ENCODE measurements at regions not wholly inside any gene's neighbourhood (a gene's known extent, or its start where the extent isn't known, plus 50 kb on each side); places are given as distances from the start of the nearest gene placed in this dataset.
"Not testable (repeated sequence)": the region's sequence is repeated elsewhere in the genome, so short reads cannot be mapped to it uniquely, and the experiment has no call there.

DNA sequence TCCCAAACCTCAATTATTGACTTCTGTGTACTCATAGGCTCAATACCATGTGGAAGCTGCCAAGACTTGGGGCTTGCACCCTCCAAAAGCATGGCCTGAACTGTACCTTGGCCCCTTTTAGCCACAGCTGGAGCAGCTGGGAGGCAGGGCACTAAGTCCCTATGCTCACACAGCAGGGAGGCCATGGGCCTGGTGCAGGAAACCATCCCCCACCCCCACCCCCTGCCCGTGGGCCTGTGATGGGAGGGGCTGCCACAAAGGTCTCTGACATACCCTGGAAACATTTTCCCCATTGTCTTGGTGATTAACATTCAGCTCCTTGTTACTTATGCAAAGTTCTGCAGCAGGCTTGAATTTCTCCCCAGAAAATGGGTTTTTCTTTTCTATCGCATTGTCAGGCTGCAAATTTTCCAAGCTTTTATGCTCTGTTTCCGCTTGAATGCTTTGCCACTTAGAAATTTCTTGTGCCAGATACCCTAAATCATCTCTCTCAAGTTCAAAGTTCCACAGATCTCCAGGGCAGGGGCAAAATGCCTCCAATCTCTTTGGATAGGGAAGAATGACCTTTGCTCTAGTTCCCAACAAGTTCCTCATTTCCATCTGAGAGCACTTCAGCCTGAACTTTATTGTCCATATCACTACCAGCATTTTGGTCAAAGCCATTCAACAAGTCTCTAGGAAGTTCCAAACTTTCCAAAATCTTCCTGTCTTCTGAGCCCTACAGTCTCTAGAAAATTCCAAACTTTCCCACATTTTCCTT, 141.8 kb downstream of the AHR start:
- DNase-seq (ENCODE audit: low spot score): not testable (repeated sequence)

DNA sequence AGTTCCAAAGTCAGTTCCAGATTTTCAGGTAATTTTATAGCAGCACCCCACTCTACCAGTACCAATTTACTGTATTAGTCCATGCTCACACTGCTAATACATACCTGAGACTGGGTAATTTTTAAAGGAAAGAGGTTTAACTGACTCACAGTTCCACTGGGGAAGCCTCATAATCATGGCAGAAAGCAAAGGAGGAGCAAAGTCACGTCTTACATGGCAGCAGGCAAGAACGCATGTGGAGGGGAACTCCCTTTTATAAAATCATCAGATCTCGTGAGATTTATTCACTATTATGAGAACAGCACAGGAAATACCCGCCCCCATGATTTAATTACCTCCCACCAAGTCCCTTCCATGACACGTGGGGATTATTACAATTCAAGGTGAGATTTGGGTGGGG, 142.4 kb downstream of the AHR start:
- DNase-seq (ENCODE audit: low spot score): no peak

DNA sequence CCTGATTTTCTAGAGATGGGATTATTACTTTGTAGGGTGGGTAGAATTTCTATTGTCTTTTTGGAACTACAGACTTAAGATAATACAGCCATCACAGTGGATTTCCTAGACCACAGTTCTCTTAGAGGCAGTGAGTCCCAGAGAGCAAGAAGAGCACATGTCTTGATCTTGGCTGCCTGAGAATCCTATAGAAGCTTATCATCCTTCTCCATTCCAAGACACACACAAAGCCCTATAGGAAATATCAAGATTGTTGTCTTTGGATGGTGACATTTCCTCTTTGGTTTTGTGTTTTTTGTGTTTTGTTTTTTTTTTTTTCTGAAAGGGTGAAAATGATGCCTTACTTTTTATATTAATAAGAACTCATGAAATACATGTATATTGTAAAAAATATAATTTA, 143.1 kb downstream of the AHR start:
- DNase-seq (ENCODE audit: low spot score): no peak

DNA sequence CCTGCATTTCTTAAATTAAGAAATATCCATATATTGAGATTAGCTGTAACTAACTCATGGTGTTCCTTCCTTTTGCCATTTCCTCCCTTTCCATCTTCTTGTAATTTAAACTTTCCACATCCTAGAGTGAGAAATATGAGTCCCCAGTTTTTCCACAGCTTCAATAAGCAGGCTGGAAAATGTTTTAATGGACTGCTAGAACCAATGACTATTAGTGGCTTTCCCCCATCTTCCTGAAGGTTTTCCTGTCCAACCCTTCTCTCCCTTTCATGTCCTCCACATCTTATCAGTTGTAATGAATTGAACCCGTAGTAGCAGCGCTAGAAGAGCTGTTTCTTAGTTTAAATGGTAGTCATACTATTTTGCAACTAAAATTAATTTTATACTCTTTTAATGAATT, 145.7 kb downstream of the AHR start:
- DNase-seq (ENCODE audit: low spot score): no peak

DNA sequence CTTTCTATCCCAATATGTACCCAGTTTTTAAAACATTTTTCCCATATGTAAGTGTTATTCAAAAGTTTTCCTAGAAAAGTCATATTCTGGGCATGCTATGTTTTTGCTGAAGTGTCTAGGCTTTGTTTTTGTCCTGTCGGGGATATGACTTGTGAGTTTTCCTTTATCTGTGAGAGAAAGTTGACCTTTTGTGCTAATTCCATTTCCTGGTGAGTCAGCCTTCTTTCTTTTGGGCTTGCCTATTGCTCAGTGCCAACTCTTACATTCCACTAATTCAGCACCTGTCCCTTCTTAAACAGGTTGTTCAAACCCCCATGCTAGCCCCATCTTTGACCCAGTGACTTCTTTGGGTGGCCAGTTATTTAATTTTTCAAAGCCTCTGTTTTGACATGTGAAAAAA, 146.2 kb downstream of the AHR start:
- no peak for DNase-seq (ENCODE audit: low spot score)

DNA sequence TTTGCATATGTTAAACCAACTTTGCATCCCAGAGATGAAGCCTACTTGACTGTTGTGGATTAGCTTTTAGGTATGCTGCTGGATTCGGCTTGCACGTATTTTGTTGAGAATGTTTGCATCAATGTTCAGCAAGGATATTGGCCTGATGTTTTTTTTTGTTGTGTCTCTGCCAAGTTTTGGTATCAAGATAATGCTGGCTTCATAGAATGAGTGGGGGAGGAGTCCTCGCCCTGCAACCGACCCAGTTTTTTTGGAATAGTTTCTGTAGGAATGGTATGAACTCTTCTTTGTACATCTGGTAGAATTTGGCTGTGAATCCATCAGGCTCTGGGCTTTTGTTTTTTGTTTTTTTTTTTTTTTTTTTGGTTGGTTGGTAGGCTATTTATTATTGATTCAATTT, 147.9 kb downstream of the AHR start:
- DNase-seq (ENCODE audit: low spot score): no peak

DNA sequence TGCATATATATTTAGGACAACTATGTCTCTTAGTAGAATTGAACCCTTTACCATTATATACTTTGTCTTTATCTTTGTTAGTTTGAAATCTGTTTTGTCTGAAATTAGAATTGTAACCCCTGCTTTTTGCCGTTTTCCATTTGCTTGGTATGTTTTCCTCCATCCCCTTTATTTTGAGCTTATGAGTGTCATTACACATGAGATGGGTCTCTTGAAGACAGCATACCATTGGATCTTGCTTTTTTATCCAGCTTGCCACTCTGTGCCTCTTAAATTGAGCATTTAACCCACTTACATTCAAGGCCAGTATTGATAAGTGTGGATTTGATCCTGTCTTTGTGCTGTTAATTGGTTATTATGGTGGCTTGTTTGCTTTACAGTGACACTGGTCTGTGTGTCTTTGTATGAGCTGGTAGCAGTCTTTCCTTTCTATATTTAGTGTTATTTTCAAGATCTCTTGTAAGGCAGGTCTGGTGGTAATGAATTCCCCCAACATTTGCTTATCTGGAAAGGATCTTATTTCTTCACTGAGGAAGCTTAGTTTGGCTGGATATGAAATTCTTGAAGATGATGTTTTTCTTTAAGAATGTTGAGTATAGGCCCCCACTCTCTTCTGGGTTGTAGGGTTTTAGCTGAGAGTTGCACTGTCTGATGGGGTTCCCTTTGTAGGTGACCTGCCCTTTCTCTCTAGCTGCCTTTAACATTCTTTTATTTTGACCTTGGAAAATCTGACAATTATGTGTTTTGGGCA, 149.5 kb downstream of the AHR start:
- no peak for DNase-seq (ENCODE audit: low spot score)

DNA sequence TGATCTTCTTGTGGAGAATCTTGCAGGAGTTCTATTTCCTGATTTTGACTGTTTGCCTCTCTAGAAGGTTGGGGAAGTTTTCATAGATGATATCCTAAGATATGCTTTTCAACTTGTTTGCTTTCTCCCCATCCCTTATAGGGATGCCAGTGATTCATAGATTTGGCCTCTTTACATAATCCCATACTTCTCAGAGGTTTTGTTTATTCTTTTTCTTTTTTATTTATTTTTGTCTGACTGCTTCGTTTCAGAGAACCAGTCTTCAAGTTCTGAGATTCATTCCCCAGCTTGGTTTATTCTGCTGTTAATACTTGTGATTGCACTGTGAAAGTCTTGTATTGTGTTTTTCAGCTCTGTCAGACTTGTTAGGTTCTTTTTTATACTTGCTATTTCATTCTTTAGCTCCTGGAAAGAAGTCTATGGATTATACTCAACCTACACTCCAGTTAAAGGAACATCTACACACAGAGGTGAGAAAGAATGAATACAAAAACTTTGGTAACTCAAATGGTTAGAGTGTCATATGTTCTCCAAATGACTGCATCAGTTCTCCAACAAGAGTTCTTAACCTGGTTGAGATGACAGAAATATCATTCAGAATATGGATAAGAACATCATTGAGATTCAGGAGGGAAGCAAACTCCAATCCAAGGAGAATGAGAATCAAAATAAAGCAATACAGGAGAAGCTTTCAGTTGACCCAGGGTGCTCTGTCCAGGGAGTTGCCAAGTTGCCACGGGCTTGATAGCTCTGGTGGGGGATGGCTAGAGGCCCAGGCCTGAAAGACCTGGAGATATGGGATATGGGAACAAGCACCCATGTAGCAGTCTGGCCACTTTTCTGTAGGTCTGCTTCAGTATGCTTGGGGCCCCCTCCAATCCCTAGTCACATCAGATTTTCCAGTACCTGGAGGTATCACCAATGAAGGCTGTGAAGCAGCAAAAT, 150.3 kb downstream of the AHR start:
- no peak for DNase-seq (ENCODE audit: low spot score)

DNA sequence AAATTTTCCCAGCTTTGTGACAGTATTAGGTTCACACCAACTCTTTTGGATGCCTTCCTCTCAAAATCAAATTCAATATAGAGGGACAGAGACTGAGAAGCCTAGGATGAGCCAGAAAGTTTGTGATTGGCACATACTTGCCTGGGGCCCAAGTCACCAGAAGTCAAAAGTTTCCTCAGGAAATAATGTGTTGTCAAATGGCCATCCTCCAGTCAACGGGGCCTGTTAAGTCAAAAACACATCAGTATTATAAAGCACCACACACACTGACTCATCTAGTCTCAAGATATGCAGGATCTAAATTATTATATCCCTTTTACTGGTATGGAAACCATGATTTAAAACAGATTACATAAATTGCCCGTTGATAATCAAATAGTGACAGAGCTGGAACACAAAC, 158.1 kb downstream of the AHR start:
- no peak for DNase-seq (ENCODE audit: low spot score)

DNA sequence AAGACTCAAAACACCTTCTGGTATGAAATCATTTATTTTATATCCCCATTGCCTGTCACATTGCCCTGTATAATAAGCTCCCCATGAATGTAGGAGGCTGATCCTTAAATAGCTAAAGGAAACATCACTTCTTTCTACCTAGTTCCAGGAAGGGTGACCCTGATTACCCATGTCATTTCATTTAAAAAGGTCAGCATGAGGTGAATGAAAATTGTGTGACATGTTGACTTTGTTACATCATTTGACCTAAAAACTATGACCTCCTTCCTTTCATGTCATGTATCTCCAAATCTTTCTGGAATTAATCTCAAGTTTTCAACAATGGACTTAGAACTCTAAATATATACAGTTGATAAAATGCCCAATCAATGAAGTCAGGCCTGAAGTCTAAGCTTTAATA, 161.5 kb downstream of the AHR start:
- no peak for DNase-seq (ENCODE audit: low spot score)

DNA sequence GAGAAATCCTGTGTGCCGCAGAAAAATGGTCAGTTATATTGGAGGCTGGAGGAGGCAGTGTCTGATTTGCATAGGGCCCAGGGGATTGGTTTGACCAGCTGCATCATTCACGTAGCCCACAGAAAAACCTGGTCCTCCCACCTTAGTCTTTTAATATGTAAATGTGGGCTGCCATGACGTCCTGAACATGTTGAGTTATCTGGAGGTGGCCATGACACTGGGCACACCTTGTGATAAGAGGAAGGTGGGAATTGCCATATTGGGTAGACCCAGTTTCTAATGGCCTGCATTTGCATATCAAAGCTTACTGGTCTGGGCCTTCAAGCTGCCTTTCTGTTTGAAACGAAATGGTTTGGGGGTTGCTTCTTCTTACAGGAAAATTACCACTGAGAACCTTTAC, 162.2 kb downstream of the AHR start:
- no peak for DNase-seq (ENCODE audit: low spot score)

DNA sequence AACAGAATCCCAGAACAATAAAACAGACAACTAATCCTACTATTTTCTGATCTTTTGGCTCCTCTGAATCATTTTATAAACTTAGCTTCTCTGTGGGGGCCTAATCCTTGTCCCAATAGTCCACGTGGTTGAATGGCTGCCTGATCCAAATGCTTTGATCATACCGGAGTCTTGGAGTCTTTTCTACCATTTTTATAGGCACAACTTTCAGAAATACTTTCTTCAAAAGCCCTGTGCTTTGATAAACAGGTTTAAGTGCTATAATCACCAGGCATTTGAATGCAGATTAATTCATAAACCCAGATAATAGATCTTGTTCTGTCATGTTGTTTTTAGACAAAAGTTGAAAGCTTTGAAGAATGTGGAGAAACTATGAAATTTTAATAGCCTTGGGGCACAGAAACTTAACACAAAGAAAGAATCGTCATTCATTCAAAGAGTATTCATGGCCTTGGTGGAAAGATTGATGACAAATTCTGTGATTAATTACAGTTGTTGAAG, 163.7 kb downstream of the AHR start:
- DNase-seq (ENCODE audit: low spot score): no peak

DNA sequence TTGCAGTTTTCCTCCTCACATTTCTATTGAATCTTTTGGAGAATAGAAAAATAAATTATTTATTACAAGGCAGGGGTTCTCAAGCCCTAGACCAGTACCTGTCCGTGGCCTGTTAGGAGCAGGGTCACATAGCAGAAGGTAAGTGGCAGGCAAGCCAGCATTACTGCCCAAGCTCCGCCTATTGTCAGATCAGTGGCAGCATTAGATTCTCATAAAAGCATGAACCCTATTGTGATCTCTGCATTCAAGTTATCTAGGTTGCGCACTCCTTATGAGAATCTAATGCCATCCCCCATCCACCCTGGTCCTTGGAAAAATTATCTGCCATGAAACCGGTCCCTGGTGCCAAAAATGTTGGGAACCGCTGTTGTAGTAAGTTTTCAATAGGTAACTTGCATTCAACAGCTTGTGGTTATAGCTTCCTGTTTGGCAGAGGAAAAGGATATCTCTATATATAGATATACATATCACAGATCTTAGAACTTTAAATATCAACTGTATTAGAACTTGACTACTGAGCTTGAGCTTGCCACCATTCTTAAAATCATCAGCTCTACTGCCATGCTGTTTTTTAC, 165.1 kb downstream of the AHR start:
- DNase-seq (ENCODE audit: low spot score): no peak

DNA sequence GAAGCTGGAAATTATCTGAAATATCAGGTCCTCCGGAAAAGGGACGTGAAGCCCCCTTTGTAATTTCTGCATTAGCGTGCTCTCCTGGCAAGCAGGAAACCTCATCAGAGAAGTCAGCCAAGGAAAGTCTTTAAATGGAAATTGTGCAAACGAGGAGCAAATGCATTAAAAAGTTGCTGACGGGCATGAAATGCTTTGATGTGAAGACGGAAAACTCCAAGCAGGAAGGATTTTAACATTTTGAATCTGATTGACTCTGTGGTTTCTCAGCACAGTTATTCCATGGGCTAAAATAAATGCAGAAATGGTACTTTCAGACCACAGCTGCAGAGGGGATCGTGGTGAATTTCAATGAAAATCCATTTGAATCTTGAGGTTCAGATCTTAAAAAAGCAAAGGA, 167.8 kb downstream of the AHR start:
- DNase-seq (ENCODE audit: low spot score): no peak

DNA sequence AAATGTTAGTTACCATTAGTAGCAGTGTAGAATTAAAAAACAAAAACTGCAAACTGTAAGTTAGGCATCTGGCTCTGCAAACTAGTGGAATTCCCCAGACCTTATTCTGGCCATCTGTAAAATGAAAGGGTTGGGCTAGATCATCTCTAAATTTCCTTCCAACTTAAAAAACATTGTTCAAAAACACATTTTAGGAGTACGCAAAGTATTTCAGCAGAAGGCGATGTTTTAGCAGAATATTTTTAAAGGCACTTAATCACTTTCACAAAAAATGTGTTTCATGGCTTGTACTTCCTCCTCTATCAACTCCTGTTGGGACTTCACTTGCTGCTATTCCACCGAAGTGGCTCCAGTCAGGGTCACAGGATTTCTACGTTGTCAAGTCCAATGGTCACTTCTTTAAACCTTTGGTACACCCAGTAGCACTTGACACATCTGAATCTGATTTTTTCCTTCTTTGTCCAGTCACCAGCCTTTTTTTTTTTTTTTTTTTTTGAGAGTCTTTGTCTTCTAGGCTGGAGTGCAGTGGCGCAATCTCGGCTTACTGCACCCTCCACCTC, 169.0 kb downstream of the AHR start:
- DNase-seq (ENCODE audit: low spot score): no peak

DNA sequence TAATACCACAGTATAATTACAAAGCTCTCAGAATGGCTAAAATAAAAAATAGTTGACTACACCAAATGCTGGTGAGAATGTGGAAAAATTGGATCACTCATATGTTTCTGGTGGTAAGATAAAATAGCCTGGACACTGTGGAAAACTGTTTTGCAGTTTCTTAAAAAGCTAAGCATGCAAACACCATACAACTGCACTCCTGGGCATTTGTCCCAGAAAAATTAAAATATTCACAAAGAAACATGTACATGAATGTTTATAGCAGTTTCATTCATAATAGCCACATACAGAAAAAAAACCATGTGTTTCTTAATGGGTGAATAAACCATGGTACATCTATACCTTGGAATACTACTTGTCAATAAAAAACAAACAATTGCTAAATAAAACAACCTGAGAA, 172.9 kb downstream of the AHR start:
- no peak for DNase-seq (ENCODE audit: low spot score)

DNA sequence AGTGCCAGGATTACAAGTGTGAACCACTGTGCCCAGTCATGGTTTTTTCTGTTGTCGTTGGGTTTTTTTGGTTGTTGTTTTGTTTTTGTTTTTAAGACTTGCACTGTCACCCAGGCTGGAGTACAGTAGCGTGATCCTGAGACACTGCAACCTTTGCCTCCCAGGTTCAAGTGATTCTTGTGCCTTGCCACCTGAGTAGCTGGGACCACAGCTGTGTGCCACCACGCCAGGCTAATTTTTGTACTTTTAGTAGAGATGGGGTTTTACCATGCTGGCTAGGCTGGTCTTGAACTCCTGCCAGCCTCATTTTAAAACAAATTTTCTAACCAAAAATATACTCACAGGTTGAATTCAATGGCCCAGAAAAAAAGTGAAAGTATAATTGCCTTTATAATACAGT, 174.1 kb downstream of the AHR start:
- no peak for DNase-seq (ENCODE audit: low spot score)

DNA sequence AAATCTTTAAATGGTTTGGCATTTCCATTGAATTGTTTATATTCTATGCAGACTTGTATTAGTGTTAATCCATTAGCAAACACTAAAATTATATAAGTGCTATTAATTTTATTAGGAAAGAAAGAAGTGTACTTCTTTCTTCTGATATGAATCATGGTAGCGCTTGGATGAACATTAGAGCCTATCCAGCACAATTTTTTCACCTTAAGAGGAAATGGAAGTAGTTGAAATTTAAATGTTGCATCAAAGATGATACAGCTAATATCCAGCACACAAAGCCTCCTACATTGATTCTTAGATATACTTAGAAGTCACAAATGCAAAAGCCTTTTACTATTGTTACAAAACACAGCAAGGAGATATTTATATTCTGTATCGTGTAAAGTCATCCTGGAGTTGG, 174.5 kb downstream of the AHR start:
- no peak for DNase-seq (ENCODE audit: low spot score)

DNA sequence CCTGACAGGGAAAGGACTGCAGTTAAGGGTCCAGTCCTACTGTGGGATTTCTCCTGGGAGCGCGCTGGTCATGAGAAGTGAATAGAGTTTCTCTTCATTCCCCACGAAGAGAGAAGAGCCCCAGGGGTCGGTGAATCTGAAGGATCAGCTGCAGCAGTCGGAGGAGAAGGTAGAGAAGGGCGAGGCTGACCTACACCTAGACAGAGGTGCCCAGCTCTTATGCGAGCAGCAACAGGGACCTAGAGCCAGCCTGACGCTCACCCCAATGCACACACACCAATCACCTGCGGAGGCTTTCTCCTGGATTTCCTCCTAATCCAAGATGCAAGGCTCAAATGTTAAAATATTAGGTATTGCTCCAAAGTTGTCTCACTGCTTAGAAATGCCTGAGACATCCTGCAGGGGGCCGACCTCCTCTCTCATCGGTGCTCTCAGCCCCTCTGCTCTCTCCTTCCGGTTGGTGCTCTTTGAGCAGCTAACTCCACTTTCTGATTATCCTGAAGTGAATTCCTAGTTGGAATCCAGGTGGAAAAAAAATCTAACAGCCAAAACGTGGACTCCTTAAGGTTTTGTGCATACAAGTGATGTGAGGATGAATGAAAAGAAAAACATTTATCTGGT, 176.4 kb downstream of the AHR start:
- DNase-seq (ENCODE audit: low spot score): no peak

DNA sequence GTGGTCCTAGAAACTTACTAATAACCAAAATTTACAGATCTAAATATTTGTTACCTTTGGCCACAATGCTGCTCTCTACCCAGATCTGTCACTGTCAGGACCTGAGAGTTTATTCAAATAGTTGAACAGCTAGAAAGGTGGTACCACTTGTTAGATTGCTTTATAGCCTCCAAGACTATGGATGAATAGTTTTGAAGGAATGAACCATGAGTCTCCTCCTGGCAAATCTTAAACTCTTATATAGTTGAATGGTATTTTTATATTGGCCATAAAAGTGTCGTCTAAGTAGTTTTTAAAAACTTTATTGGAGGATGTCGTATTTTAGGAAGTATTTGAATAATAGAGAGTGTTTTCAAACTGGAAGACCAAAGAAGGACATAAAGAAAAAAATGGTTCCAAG, 178.7 kb downstream of the AHR start:
- no peak for DNase-seq (ENCODE audit: low spot score)

DNA sequence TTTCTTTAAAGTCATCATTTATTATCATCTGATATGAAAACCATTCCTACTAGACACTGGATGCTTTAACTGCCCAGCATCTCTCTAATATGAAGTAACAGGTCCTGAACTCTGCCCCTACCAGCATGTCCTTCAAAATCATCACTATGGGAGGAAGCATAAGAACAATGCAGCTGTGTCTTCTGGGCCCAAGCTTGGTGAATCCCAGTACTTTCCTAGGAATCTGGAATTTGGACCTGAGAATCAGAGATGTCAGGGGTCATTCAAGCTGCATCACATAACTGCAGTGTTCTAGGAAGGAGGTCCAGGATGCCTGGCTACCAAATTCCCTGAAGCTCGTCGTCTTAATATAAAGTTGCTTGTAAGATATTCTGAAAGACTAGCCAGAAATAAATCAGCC, 182.7 kb downstream of the AHR start:
- no peak for DNase-seq (ENCODE audit: low spot score)
